ENCODE measurements at regions not wholly inside any gene's neighbourhood (a gene's known extent, or its start where the extent isn't known, plus 50 kb on each side); places are given as distances from the start of the nearest gene placed in this dataset.

- Histone ChIP-seq H2AFZ (ENCODE audit: control insufficient read depth, low read depth, low read length) (no peak overlapping the region), H3K36me3 (ENCODE audit: control insufficient read depth in 2 of 2, insufficient read depth in 2 of 2, low read length in 1 of 2) (no peaks in the 10 kb centered on the region), H3K27ac (ENCODE audit: control insufficient read depth, insufficient read depth) (no peak overlapping the region), H3K4me3 (no peak overlapping the region), H3K4me2 (ENCODE audit: control insufficient read depth, insufficient read depth) (no peak overlapping the region), H3K27me3 (replicated peaks in 1 of 2; ENCODE audit: control insufficient read depth in 2 of 2, insufficient read depth in 2 of 2, low read length in 1 of 2) (no peaks in the 10 kb centered on the region), H3K4me1 (ENCODE audit: control insufficient read depth, insufficient read depth, low read length) (no peaks in the 10 kb centered on the region), H3K9ac (ENCODE audit: control insufficient read depth, insufficient read depth, low read length) (no peak overlapping the region), H3K79me2 (ENCODE audit: control insufficient read depth, insufficient read depth, low read length) (no peaks in the 10 kb centered on the region), H3K9me3 (replicated peaks; ENCODE audit: control insufficient read depth, insufficient read depth, low read length) (no peaks in the 10 kb centered on the region), H4K20me1 (ENCODE audit: control insufficient read depth, insufficient read depth) (no peaks in the 10 kb centered on the region)
- ATAC-seq: no peak
- SMC1A ChIA-PET (ENCODE audit: uncharacterized antibody, unreplicated experiment): no interaction called here
- no TSS peak for BruUV-seq (replicated peaks)
- in situ Hi-C loops (cut with MboI) (no loop called here), intact Hi-C loops (cut with micrococcal nuclease; ENCODE audit: unreplicated experiment) (no loop called here)
- RAD21 ChIA-PET (ENCODE audit: unreplicated experiment): no interaction called here
- no peak for DNase-seq (ENCODE audit: low read depth, low spot score)
- POLR2A ChIA-PET: no interaction called here
- CTCF ChIA-PET: no interaction called here
- TF ChIP-seq NBN (IDR thresholded peaks at IDR 0.05) (no peak), FOS (IDR thresholded peaks at IDR 0.05; ENCODE audit: borderline replicate concordance, extremely low read depth, insufficient read length) (no peak), RFX5 (IDR thresholded peaks at IDR 0.05; ENCODE audit: low read depth, low read length) (no peak), BCLAF1 (IDR thresholded peaks at IDR 0.05) (no peak)
- WGBS (ENCODE audit: insufficient coverage, insufficient replicate concordance, low lambda C conversion rate, missing lambda C conversion rate): 10% methylated on average over 4 of the region's 4 CpGs
- FAIRE-seq: no peak
Observed at GRCh38 chr2:121150713-121151112, 134.3 kb downstream of the TFCP2L1 start.

GRCh38 chr2:121151311-121152109 lies 133.5 kb downstream of the TFCP2L1 start:
- POLR2A ChIA-PET: no interaction called here
- H3K36me3 ChIP-seq (ENCODE audit: control insufficient read depth in 2 of 2, insufficient read depth in 2 of 2, low read length in 1 of 2): no peaks in the 10 kb centered on the region
- ATAC-seq: no peak
- H3K27me3 ChIP-seq (replicated peaks in 1 of 2; ENCODE audit: control insufficient read depth in 2 of 2, insufficient read depth in 2 of 2, low read length in 1 of 2): no peaks in the 10 kb centered on the region
- no peak overlapping the region for H3K4me3 ChIP-seq
- no peak for DNase-seq (ENCODE audit: low read depth, low spot score)
- RAD21 ChIA-PET (ENCODE audit: unreplicated experiment): no interaction called here
- intact Hi-C loops (cut with micrococcal nuclease; ENCODE audit: unreplicated experiment) (no loop called here), in situ Hi-C loops (cut with MboI) (no loop called here)
- SMC1A ChIA-PET (ENCODE audit: uncharacterized antibody, unreplicated experiment): no interaction called here
- no peak overlapping the region for H3K9ac ChIP-seq (ENCODE audit: control insufficient read depth, insufficient read depth, low read length)
- no peak overlapping the region for H3K4me2 ChIP-seq (ENCODE audit: control insufficient read depth, insufficient read depth)
- H3K4me1 ChIP-seq (ENCODE audit: control insufficient read depth, insufficient read depth, low read length): no peaks in the 10 kb centered on the region
- no peak overlapping the region for H2AFZ ChIP-seq (ENCODE audit: control insufficient read depth, low read depth, low read length)
- WGBS (ENCODE audit: insufficient coverage, insufficient replicate concordance, low lambda C conversion rate, missing lambda C conversion rate): 49% methylated on average over 14 of the region's 14 CpGs
- H3K79me2 ChIP-seq (ENCODE audit: control insufficient read depth, insufficient read depth, low read length): no peaks in the 10 kb centered on the region
- H3K9me3 ChIP-seq (replicated peaks; ENCODE audit: control insufficient read depth, insufficient read depth, low read length): no peaks in the 10 kb centered on the region
- FAIRE-seq: no peak
- H3K27ac ChIP-seq (ENCODE audit: control insufficient read depth, insufficient read depth): no peak overlapping the region
- H4K20me1 ChIP-seq (ENCODE audit: control insufficient read depth, insufficient read depth): no peaks in the 10 kb centered on the region
- CTCF ChIA-PET: no interaction called here
- BruUV-seq (replicated peaks): no TSS peak
- TF ChIP-seq FOS (IDR thresholded peaks at IDR 0.05; ENCODE audit: borderline replicate concordance, extremely low read depth, insufficient read length) (no peak), NFXL1 (IDR thresholded peaks at IDR 0.05; ENCODE audit: borderline replicate concordance) (no peak), TARDBP (IDR thresholded peaks at IDR 0.05; ENCODE audit: borderline replicate concordance) (no peak), RAD21 (IDR thresholded peaks at IDR 0.05; ENCODE audit: insufficient read depth, low read depth, low read length) (no peak), RELB (IDR thresholded peaks at IDR 0.05; ENCODE audit: low read depth) (no peak), USF1 (IDR thresholded peaks at IDR 0.05; ENCODE audit: borderline replicate concordance, extremely low read length, insufficient read depth, low read depth, low read length) (no peak), LARP7 (IDR thresholded peaks at IDR 0.05) (no peak)
